ENCODE measurements at regions not wholly inside any gene's neighbourhood (a gene's known extent, or its start where the extent isn't known, plus 50 kb on each side); places are given as distances from the start of the nearest gene placed in this dataset.

- Histone ChIP-seq H3F3A (ENCODE audit: insufficient read depth, low read depth) (peaks cover 17% of the 10 kb centered on the region; the same call in 1 of the 2 replicates), H3K79me2 (ENCODE audit: low read depth) (no peaks in the 10 kb centered on the region), H3K27me3 (ENCODE audit: insufficient read depth, low read depth) (no peaks in the 10 kb centered on the region), H3K4me2 (peak overlapping the region; percentile 63; the same call in 1 of the 2 replicates), H4K20me1 (ENCODE audit: insufficient read depth) (no peaks in the 10 kb centered on the region), H3K9me2 (ENCODE audit: insufficient read depth) (no peaks in the 10 kb centered on the region), H3K4me3 (no peak overlapping the region), H2AFZ (no peak overlapping the region), H3K36me3 (ENCODE audit: low read depth) (no peaks in the 10 kb centered on the region), H3K27ac (no peak overlapping the region), H3K4me1 (replicated peaks; ENCODE audit: insufficient read depth) (peaks cover 26% of the 10 kb centered on the region), H3K9me3 (ENCODE audit: insufficient read depth, low read depth) (0 out of 2 replicates have a peak, but pooled peaks cover 3% of the 10 kb centered on the region)
- DNase-seq: no peak
- TF ChIP-seq EZH2 (IDR thresholded peaks at IDR 0.05; ENCODE audit: low read depth) (no peak), CTCF (conservative IDR thresholded peaks at IDR 0.05) (no peak)
- CTCF ChIA-PET: no interaction called here
- intact Hi-C loops (cut with micrococcal nuclease; ENCODE audit: unreplicated experiment): loop anchor here (10.0 kb wide), 1 partner anchor 314 kb away; the partner anchor contains the start of gene NXT2
- BruUV-seq (replicated peaks): no TSS peak
- POLR2A ChIA-PET (ENCODE audit: unreplicated experiment): interaction anchor here (0.6 kb wide), 1 partner anchor 100 kb away, joined by 3 read pairs; no protein-coding TSS in a partner anchor
Observed at GRCh38 chrX:109848461-109849050, 115.5 kb upstream of the ACSL4 start.

- TF ChIP-seq CTCF (conservative IDR thresholded peaks at IDR 0.05) (no peak), EZH2 (IDR thresholded peaks at IDR 0.05; ENCODE audit: low read depth) (no peak)
- ChIA-PET POLR2A (ENCODE audit: unreplicated experiment) (no interaction called here), CTCF (interaction anchor here (0.6 kb wide), 1 partner anchor 755 kb away, joined by 5 read pairs; no protein-coding TSS in a partner anchor)
- no peaks in the 10 kb centered on the region for H4K20me1 ChIP-seq (ENCODE audit: insufficient read depth)
- no peak overlapping the region for H2AFZ ChIP-seq
- H3K27ac ChIP-seq: no peak overlapping the region
- no peaks in the 10 kb centered on the region for H3K36me3 ChIP-seq (ENCODE audit: low read depth)
- H3F3A ChIP-seq (ENCODE audit: insufficient read depth, low read depth): no peaks in the 10 kb centered on the region
- peaks cover 5% of the 10 kb centered on the region; the same call in 1 of the 2 replicates for H3K4me1 ChIP-seq (replicated peaks; ENCODE audit: insufficient read depth)
- DNase-seq: no peak
- H3K4me3 ChIP-seq: no peak overlapping the region
- peaks cover 6% of the 10 kb centered on the region; the same call in 1 of the 2 replicates for H3K9me3 ChIP-seq (ENCODE audit: insufficient read depth, low read depth)
- H3K27me3 ChIP-seq (ENCODE audit: insufficient read depth, low read depth): no peaks in the 10 kb centered on the region
- no peak overlapping the region for H3K4me2 ChIP-seq
- no peaks in the 10 kb centered on the region for H3K79me2 ChIP-seq (ENCODE audit: low read depth)
- intact Hi-C loops (cut with micrococcal nuclease; ENCODE audit: unreplicated experiment): no loop called here
- H3K9me2 ChIP-seq (ENCODE audit: insufficient read depth): no peaks in the 10 kb centered on the region
- no TSS peak for BruUV-seq (replicated peaks)
Observed at GRCh38 chrX:109854096-109854495, 121.0 kb upstream of the ACSL4 start.

GRCh38 chrX:109855501-109855900, 122.4 kb upstream of the ACSL4 start:
- no peaks in the 10 kb centered on the region for H3K79me2 ChIP-seq (ENCODE audit: low read depth)
- intact Hi-C loops (cut with micrococcal nuclease; ENCODE audit: unreplicated experiment): no loop called here
- POLR2A ChIA-PET (ENCODE audit: unreplicated experiment): no interaction called here
- no peaks in the 10 kb centered on the region for H4K20me1 ChIP-seq (ENCODE audit: insufficient read depth)
- peaks cover 5% of the 10 kb centered on the region; the same call in 1 of the 2 replicates for H3K9me3 ChIP-seq (ENCODE audit: insufficient read depth, low read depth)
- BruUV-seq (replicated peaks): no TSS peak
- H3K4me2 ChIP-seq: no peak overlapping the region
- no peaks in the 10 kb centered on the region for H3K9me2 ChIP-seq (ENCODE audit: insufficient read depth)
- no peak overlapping the region for H3K4me3 ChIP-seq
- no peak for DNase-seq
- H3K27ac ChIP-seq: no peak overlapping the region
- H3K4me1 ChIP-seq (replicated peaks; ENCODE audit: insufficient read depth): peaks cover 5% of the 10 kb centered on the region; the same call in 1 of the 2 replicates
- no peaks in the 10 kb centered on the region for H3K36me3 ChIP-seq (ENCODE audit: low read depth)
- CTCF ChIA-PET: interaction anchor here (0.9 to 2.1 kb wide), 2 partner anchors 142 to 143 kb away, joined by 3 to 26 read pairs; no protein-coding TSS in a partner anchor
- no peak for TF ChIP-seq EZH2 (IDR thresholded peaks at IDR 0.05; ENCODE audit: low read depth)
- no peak for TF ChIP-seq CTCF (conservative IDR thresholded peaks at IDR 0.05)
- no peaks in the 10 kb centered on the region for H3F3A ChIP-seq (ENCODE audit: insufficient read depth, low read depth)
- H2AFZ ChIP-seq: no peak overlapping the region
- H3K27me3 ChIP-seq (ENCODE audit: insufficient read depth, low read depth): no peaks in the 10 kb centered on the region
